ENCODE measurements at regions not wholly inside any gene's neighbourhood (a gene's known extent, or its start where the extent isn't known, plus 50 kb on each side); places are given as distances from the start of the nearest gene placed in this dataset.

GRCh38 chr4:130249002-130249401, 1153.0 kb downstream of the C4orf33 start:
- TF ChIP-seq EP300 (IDR thresholded peaks at IDR 0.05) (no peak), POLR2AphosphoS5 (IDR thresholded peaks at IDR 0.05) (no peak), CTCF (IDR thresholded peaks at IDR 0.05) (no peak), POLR2A (IDR thresholded peaks at IDR 0.05) (no peak)
- H3K36me3 ChIP-seq, result no peaks in the 10 kb centered on the region
- no peaks in the 10 kb centered on the region for H3K27me3 ChIP-seq
- H3K4me3 ChIP-seq, result no peak overlapping the region
- H3K4me1 ChIP-seq, result peaks cover 0 to 7% (median 0%) of the 10 kb centered on the region in 3 donors
- H3K27ac ChIP-seq, result no peak overlapping the region
- WGBS, 2 donors (ENCODE audit: low coverage in 1 of 2), result 38 to 41% methylated on average over 1 of the region's 1 CpG
- ATAC-seq, result no peak
- H3K9me3 ChIP-seq, result peaks cover 0 to 12% (median 0%) of the 10 kb centered on the region in 3 donors

GRCh38 chr4:130257271-130257670, 1161.3 kb downstream of the C4orf33 start:
- Histone ChIP-seq H3K27ac (no peak overlapping the region), H3K36me3 (no peaks in the 10 kb centered on the region), H3K27me3 (no peaks in the 10 kb centered on the region), H3K4me3 (no peak overlapping the region), H3K9me3 (no peaks in the 10 kb centered on the region), H3K4me1 (no peaks in the 10 kb centered on the region)
- no peak for ATAC-seq
- TF ChIP-seq POLR2A (IDR thresholded peaks at IDR 0.05) (no peak), POLR2AphosphoS5 (IDR thresholded peaks at IDR 0.05) (no peak), EP300 (IDR thresholded peaks at IDR 0.05) (no peak), CTCF (IDR thresholded peaks at IDR 0.05) (no peak)
- WGBS, 2 donors (ENCODE audit: low coverage in 1 of 2), result 79 to 83% methylated on average over 2 of the region's 2 CpGs

GRCh38 chr4:130266814-130267213, 1170.9 kb downstream of the C4orf33 start:
- Histone ChIP-seq H3K27ac (no peak overlapping the region), H3K4me1 (no peaks in the 10 kb centered on the region), H3K27me3 (no peaks in the 10 kb centered on the region), H3K9me3 (peaks cover 0 to 9% (median 0%) of the 10 kb centered on the region in 3 donors), H3K4me3 (no peak overlapping the region), H3K36me3 (no peaks in the 10 kb centered on the region)
- ATAC-seq, result no peak
- TF ChIP-seq POLR2A (IDR thresholded peaks at IDR 0.05), result no peak
- no peak for TF ChIP-seq EP300 (IDR thresholded peaks at IDR 0.05)
- TF ChIP-seq CTCF (IDR thresholded peaks at IDR 0.05), result no peak
- TF ChIP-seq POLR2AphosphoS5 (IDR thresholded peaks at IDR 0.05), result no peak
- 60 to 80% methylated on average over 1 of the region's 2 CpGs for WGBS, 2 donors (ENCODE audit: low coverage in 1 of 2)

GRCh38 chr4:130288576-130288975, 1192.6 kb downstream of the C4orf33 start:
- no peaks in the 10 kb centered on the region for H3K36me3 ChIP-seq
- ATAC-seq, result no peak
- no peaks in the 10 kb centered on the region for H3K9me3 ChIP-seq
- no peak overlapping the region for H3K27ac ChIP-seq
- no peaks in the 10 kb centered on the region for H3K27me3 ChIP-seq
- no peaks in the 10 kb centered on the region for H3K4me1 ChIP-seq
- no peak for TF ChIP-seq EP300 (IDR thresholded peaks at IDR 0.05)
- H3K4me3 ChIP-seq, result no peak overlapping the region
- WGBS, 2 donors (ENCODE audit: low coverage in 1 of 2), result 36 to 46% methylated on average over 1 of the region's 1 CpG

- Histone ChIP-seq H3K4me3 (no peak overlapping the region), H3K4me1 (no peaks in the 10 kb centered on the region), H3K36me3 (no peaks in the 10 kb centered on the region), H3K9me3 (no peaks in the 10 kb centered on the region), H3K27me3 (no peaks in the 10 kb centered on the region), H3K27ac (no peak overlapping the region)
- no peak for ATAC-seq
- no peak for TF ChIP-seq POLR2A (IDR thresholded peaks at IDR 0.05)
- no peak for TF ChIP-seq POLR2AphosphoS5 (IDR thresholded peaks at IDR 0.05)
- no peak for TF ChIP-seq CTCF (IDR thresholded peaks at IDR 0.05)
- no peak for TF ChIP-seq EP300 (IDR thresholded peaks at IDR 0.05)
Measured at GRCh38 chr4:130293692-130294091, 1197.7 kb downstream of the C4orf33 start.

GRCh38 chr4:130296448-130296847, 1200.5 kb downstream of the C4orf33 start:
- Histone ChIP-seq H3K4me3 (no peak overlapping the region), H3K27ac (no peak overlapping the region), H3K36me3 (no peaks in the 10 kb centered on the region), H3K4me1 (no peaks in the 10 kb centered on the region), H3K9me3 (no peaks in the 10 kb centered on the region), H3K27me3 (no peaks in the 10 kb centered on the region)
- TF ChIP-seq POLR2A (IDR thresholded peaks at IDR 0.05), result no peak
- no peak for TF ChIP-seq POLR2AphosphoS5 (IDR thresholded peaks at IDR 0.05)
- TF ChIP-seq EP300 (IDR thresholded peaks at IDR 0.05), result no peak
- TF ChIP-seq CTCF (IDR thresholded peaks at IDR 0.05), result no peak
- no peak for ATAC-seq

Data from gastroesophageal sphincter (tissue), 4 donors.